ENCODE measurements at regions not wholly inside any gene's neighbourhood (a gene's known extent, or its start where the extent isn't known, plus 50 kb on each side); places are given as distances from the start of the nearest gene placed in this dataset.

DNA sequence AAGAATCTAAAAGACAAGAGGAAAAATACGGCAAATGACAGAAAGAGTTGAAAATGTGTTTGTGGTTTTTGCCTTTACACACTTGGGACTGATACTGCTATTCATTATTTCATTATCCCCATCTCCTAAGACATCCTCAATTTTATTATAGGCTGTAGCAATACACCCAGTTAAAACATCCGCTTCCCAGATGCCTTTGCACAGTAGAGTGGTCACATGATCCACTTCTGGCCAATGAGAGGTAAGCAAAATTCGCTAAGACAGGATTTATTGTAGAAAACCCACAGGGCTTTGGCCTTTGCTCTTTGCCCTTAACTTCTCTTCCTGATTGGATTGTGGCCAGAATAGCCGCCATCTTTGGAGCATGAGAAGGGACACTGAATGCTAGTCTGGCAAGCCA, 53.2 kb upstream of the BOC start:
- TF ChIP-seq, protein P1, sequence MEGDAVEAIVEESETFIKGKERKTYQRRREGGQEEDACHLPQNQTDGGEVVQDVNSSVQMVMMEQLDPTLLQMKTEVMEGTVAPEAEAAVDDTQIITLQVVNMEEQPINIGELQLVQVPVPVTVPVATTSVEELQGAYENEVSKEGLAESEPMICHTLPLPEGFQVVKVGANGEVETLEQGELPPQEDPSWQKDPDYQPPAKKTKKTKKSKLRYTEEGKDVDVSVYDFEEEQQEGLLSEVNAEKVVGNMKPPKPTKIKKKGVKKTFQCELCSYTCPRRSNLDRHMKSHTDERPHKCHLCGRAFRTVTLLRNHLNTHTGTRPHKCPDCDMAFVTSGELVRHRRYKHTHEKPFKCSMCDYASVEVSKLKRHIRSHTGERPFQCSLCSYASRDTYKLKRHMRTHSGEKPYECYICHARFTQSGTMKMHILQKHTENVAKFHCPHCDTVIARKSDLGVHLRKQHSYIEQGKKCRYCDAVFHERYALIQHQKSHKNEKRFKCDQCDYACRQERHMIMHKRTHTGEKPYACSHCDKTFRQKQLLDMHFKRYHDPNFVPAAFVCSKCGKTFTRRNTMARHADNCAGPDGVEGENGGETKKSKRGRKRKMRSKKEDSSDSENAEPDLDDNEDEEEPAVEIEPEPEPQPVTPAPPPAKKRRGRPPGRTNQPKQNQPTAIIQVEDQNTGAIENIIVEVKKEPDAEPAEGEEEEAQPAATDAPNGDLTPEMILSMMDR (IDR thresholded peaks at IDR 0.05): no peak
- TF ChIP-seq EP300 (IDR thresholded peaks at IDR 0.05) (no peak), POLR2AphosphoS5 (IDR thresholded peaks at IDR 0.05) (no peak)

Data from upper lobe of left lung (tissue), 4 donors.